GM19455 (cell line): ENCODE measurements at regions not wholly inside any gene's neighbourhood (a gene's known extent, or its start where the extent isn't known, plus 50 kb on each side); places are given as distances from the start of the nearest gene placed in this dataset.
"Not testable (repeated sequence)": the region's sequence is repeated elsewhere in the genome, so short reads cannot be mapped to it uniquely, and the experiment has no call there.

Source experiments
- ATAC-seq: cut with Tn5 transposase; IDR thresholded peaks from one replicate; pipeline ENCODE4 v1.9.1; 2021; ENCODE audit not compliant: unreplicated experiment

GRCh38 chr3:20837676-20838302, 651.8 kb upstream of the SGO1 start:
- no peak for ATAC-seq

- no peak for ATAC-seq
Measured at GRCh38 chr3:20836801-20837200, 650.8 kb upstream of the SGO1 start.

- ATAC-seq = no peak
Measured at GRCh38 chr3:20832963-20833362, 647.0 kb upstream of the SGO1 start.

GRCh38 chr3:20822251-20822650, 636.2 kb upstream of the SGO1 start:
- no peak for ATAC-seq

GRCh38 chr3:20820872-20821271, 634.9 kb upstream of the SGO1 start:
- not testable (repeated sequence) for ATAC-seq

- ATAC-seq = no peak
Measured at GRCh38 chr3:20811631-20812030, 625.6 kb upstream of the SGO1 start.

GRCh38 chr3:20811006-20811405, 625.0 kb upstream of the SGO1 start:
- no peak for ATAC-seq

- no peak for ATAC-seq
Measured at GRCh38 chr3:20810555-20810954, 624.5 kb upstream of the SGO1 start.

GRCh38 chr3:20809356-20809755, 623.4 kb upstream of the SGO1 start:
- ATAC-seq = no peak

- ATAC-seq = no peak
Measured at GRCh38 chr3:20808864-20809263, 622.9 kb upstream of the SGO1 start.

- no peak for ATAC-seq
Measured at GRCh38 chr3:20798666-20799065, 612.7 kb upstream of the SGO1 start.

GRCh38 chr3:20787005-20787404, 601.0 kb upstream of the SGO1 start:
- ATAC-seq = no peak

GRCh38 chr3:20776692-20777091, 590.7 kb upstream of the SGO1 start:
- no peak for ATAC-seq

GRCh38 chr3:20776286-20776685, 590.3 kb upstream of the SGO1 start:
- ATAC-seq = no peak

GRCh38 chr3:20773320-20773984, 587.4 kb upstream of the SGO1 start:
- ATAC-seq = no peak

- no peak for ATAC-seq
Measured at GRCh38 chr3:20772869-20773268, 586.9 kb upstream of the SGO1 start.

GRCh38 chr3:20769430-20769829, 583.4 kb upstream of the SGO1 start:
- ATAC-seq = no peak

GRCh38 chr3:20760981-20761380, 575.0 kb upstream of the SGO1 start:
- ATAC-seq = no peak

- no peak for ATAC-seq
Measured at GRCh38 chr3:20752416-20752815, 566.4 kb upstream of the SGO1 start.

- ATAC-seq = no peak
Measured at GRCh38 chr3:20751296-20751695, 565.3 kb upstream of the SGO1 start.

GRCh38 chr3:20747741-20748140, 561.7 kb upstream of the SGO1 start:
- no peak for ATAC-seq

GRCh38 chr3:20743553-20744321, 557.7 kb upstream of the SGO1 start:
- no peak for ATAC-seq
